Endothelial cell (in vitro differentiated cells): ENCODE measurements at regions not wholly inside any gene's neighbourhood (a gene's known extent, or its start where the extent isn't known, plus 50 kb on each side); places are given as distances from the start of the nearest gene placed in this dataset.

Experiments
- DNase-seq: peaks from one replicate; pipeline ENCODE4 v3.0.0; 2021; ENCODE audit warnings: low spot score
- H3K27ac Mint-ChIP-seq: one replicate; pipeline ENCODE4 v1.8.0; 2021; ENCODE audit warnings: mixed read lengths, inconsistent platforms; ENCODE audit not compliant: unreplicated experiment
- H3K27me3 Mint-ChIP-seq: one replicate; pipeline ENCODE4 v1.8.0; 2021; ENCODE audit warnings: mild to moderate bottlenecking, moderate library complexity, mixed read lengths, inconsistent platforms; ENCODE audit not compliant: unreplicated experiment
- H3K36me3 Mint-ChIP-seq: one replicate; pipeline ENCODE4 v1.8.0; 2021; ENCODE audit warnings: mild to moderate bottlenecking, low read depth, mixed read lengths, inconsistent platforms; ENCODE audit not compliant: unreplicated experiment
- H3K4me1 Mint-ChIP-seq: one replicate; pipeline ENCODE4 v1.8.0; 2021; ENCODE audit warnings: mild to moderate bottlenecking, mixed read lengths, inconsistent platforms; ENCODE audit not compliant: unreplicated experiment
- H3K4me3 Mint-ChIP-seq: one replicate; pipeline ENCODE4 v1.8.0; 2021; ENCODE audit warnings: mild to moderate bottlenecking, mixed read lengths, inconsistent platforms; ENCODE audit not compliant: unreplicated experiment
- H3K9me3 Mint-ChIP-seq: one replicate; pipeline ENCODE4 v1.8.0; 2021; ENCODE audit warnings: mixed read lengths, inconsistent platforms; ENCODE audit not compliant: unreplicated experiment
- CTCF ChIP-seq: fragments of 200-600 bp; sonication (generic); IDR thresholded peaks from one replicate; pipeline ENCODE4 v1.5.0; 2021; ENCODE audit warnings: antibody characterized with exemption; ENCODE audit not compliant: unreplicated experiment

- no peak for TF ChIP-seq CTCF
Measured at GRCh38 chr5:1640421-1640881, 116.7 kb upstream of the LPCAT1 start.

GRCh38 chr5:1639757-1640156 lies 116.0 kb upstream of the LPCAT1 start:
- Mint-ChIP-seq H3K9me3 (no peaks in the 10 kb centered on the region), H3K27me3 (peaks cover 10% of the 10 kb centered on the region), H3K4me3 (no peak overlapping the region), H3K4me1 (peaks cover 4% of the 10 kb centered on the region), H3K27ac (no peak overlapping the region), H3K36me3 (no peaks in the 10 kb centered on the region)
- no peak for TF ChIP-seq CTCF
- DNase-seq = no peak

More at GRCh38 chr5:1640421-1640881, 116.7 kb upstream of the LPCAT1 start:
- peaks cover 10% of the 10 kb centered on the region for H3K27me3 Mint-ChIP-seq
- H3K9me3 Mint-ChIP-seq = no peaks in the 10 kb centered on the region
- no peak overlapping the region for H3K27ac Mint-ChIP-seq
- DNase-seq = no peak
- no peaks in the 10 kb centered on the region for H3K36me3 Mint-ChIP-seq
- H3K4me3 Mint-ChIP-seq = no peak overlapping the region
- peaks cover 4% of the 10 kb centered on the region for H3K4me1 Mint-ChIP-seq

GRCh38 chr5:1638658-1639400 lies 115.1 kb upstream of the LPCAT1 start:
- Mint-ChIP-seq H3K27me3 (peaks cover 7% of the 10 kb centered on the region), H3K4me3 (no peak overlapping the region), H3K9me3 (no peaks in the 10 kb centered on the region), H3K27ac (no peak overlapping the region), H3K36me3 (no peaks in the 10 kb centered on the region), H3K4me1 (peaks cover 4% of the 10 kb centered on the region)
- DNase-seq = no peak
- TF ChIP-seq CTCF = no peak

GRCh38 chr5:1637639-1638481 lies 114.1 kb upstream of the LPCAT1 start:
- Mint-ChIP-seq H3K4me3 (peak overlapping the region; percentile 47), H3K4me1 (peaks cover 7% of the 10 kb centered on the region), H3K27ac (no peak overlapping the region), H3K36me3 (no peaks in the 10 kb centered on the region), H3K27me3 (peaks cover 8% of the 10 kb centered on the region), H3K9me3 (no peaks in the 10 kb centered on the region)
- DNase-seq = no peak
- no peak for TF ChIP-seq CTCF
